CD4-positive, alpha-beta T cell treated with Interleukin-4 for 4 hours (primary cell): ENCODE measurements at regions not wholly inside any gene's neighbourhood (a gene's known extent, or its start where the extent isn't known, plus 50 kb on each side); places are given as distances from the start of the nearest gene placed in this dataset.

ENCODE experiments used
- DNase-seq: peaks from one replicate; pipeline ENCODE4 v3.0.0-alpha.2; 2020

- DNase-seq: no peak
Measured at GRCh38 chr1:90190523-90190922, 195.6 kb downstream of the ZNF326 start.

GRCh38 chr1:90189889-90190288, 195.0 kb downstream of the ZNF326 start:
- no peak for DNase-seq

DNA sequence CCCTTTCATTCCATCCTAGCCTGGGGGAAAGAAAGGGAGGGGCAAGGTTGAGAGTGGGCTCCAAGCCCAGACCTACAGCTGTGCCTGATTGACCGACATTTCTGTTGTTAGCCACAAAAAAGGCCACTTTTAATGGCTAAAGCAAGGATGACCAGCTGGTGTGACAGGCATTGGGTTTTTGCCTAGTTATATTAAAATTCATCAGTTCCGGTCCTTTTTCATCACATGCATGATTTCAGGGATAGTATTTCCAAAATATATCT, 192.3 kb downstream of the ZNF326 start:
- DNase-seq: no peak

- DNase-seq: no peak
Measured at GRCh38 chr1:90186506-90187322, 191.8 kb downstream of the ZNF326 start.

DNA sequence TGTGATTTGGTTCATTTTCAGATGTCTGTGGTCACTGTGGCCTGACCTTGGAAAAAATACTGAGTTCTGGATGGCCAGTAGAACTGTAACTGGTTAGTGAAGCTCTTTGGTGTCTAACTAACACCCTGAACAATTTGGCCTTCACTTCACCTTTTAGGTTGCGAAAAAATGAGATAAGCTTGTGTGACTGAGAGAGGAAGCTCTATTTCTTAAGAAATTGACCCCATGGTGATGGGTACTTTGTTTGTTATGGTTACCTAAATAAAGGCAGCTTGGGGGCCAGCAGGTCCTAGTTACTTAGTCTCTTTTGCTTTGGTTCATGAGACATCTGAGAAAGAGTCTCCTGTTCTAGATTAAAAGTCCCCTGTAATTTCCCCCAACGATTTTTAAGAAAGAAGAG, 181.6 kb downstream of the ZNF326 start:
- no peak for DNase-seq

DNA sequence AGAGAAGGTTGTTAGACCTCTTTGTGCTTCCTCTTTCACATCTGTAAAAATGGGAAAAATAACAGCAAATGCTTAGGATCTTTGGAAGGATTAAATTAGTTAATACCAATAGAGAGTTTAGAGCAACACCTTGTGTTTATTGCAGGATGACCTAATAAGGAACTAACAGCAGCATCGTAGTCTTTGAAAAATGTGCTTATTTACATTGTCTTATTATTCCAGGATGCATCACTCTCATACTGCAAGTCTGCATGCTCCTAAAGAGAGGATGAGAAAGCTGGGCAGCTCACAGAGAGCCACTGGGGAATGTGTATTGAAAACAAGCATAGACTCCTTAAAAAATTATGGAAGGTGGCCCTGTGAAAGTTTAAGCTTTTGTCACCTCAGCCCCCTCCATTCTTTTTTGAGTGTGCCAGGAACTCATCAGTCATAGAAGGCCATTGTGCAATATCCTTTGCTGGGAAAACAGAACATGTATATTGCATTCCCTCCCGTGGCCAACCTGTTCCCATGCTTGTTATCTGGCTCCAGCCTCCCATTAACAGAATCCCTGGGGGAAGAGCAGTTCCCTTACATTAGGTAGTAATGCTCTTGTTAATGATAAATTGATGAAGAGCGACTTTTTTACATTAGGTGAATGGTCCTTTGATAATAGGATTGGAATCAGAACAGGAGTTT, 180.7 kb downstream of the ZNF326 start:
- DNase-seq: no peak

- no peak for DNase-seq
Measured at GRCh38 chr1:90174246-90174645, 179.3 kb downstream of the ZNF326 start.

DNA sequence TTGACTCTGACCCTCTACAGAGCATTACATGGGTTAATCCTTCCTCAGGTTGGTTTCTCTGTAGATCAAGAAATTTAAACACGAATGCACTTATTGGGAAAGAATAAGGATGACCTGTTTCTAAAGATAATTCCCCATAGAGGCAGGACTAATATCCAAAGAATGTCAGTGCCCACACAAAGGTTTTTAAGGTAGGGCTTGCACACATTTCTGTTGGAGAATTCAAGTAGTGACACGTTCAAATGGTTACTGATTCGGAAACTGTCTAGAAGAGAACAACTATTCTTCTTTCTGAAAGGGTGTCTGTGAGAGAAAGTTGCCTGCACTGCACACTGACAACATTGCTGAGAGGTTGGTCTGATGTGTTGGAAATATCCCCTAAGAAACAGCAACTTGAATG, 167.3 kb downstream of the ZNF326 start:
- no peak for DNase-seq

GRCh38 chr1:90161625-90162024, 166.7 kb downstream of the ZNF326 start:
- no peak for DNase-seq

- no peak for DNase-seq
Measured at GRCh38 chr1:90155721-90156487, 161.0 kb downstream of the ZNF326 start.

- no peak for DNase-seq
Measured at GRCh38 chr1:90154711-90155110, 159.8 kb downstream of the ZNF326 start.

GRCh38 chr1:90149101-90149500, 154.2 kb downstream of the ZNF326 start:
- DNase-seq: no peak

- DNase-seq: no peak
Measured at GRCh38 chr1:90147093-90147492, 152.2 kb downstream of the ZNF326 start.

DNA sequence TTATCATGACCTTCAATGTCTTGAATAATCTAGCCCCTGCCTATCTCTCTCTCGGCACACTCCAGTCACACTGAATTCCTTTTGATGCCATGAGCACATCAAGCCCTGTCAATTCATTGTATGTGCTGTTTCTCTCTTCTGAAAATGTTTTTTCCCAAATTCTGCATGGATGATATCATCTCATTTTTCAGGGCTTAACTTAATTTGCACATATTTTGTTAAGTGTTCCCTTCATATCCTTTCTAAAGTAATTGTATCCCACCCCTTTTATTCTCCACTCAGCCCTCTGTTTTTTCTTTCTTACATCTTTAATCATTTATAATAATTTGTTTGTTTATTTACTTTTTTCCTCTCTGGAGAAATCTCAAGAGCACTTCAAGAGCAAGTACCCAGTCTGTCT, 149.9 kb downstream of the ZNF326 start:
- no peak for DNase-seq

- no peak for DNase-seq
Measured at GRCh38 chr1:90143591-90143990, 148.7 kb downstream of the ZNF326 start.

- DNase-seq: no peak
Measured at GRCh38 chr1:90142697-90143096, 147.8 kb downstream of the ZNF326 start.

- no peak for DNase-seq
Measured at GRCh38 chr1:90139837-90140236, 144.9 kb downstream of the ZNF326 start.

- DNase-seq: no peak
Measured at GRCh38 chr1:90135286-90135685, 140.4 kb downstream of the ZNF326 start.

DNA sequence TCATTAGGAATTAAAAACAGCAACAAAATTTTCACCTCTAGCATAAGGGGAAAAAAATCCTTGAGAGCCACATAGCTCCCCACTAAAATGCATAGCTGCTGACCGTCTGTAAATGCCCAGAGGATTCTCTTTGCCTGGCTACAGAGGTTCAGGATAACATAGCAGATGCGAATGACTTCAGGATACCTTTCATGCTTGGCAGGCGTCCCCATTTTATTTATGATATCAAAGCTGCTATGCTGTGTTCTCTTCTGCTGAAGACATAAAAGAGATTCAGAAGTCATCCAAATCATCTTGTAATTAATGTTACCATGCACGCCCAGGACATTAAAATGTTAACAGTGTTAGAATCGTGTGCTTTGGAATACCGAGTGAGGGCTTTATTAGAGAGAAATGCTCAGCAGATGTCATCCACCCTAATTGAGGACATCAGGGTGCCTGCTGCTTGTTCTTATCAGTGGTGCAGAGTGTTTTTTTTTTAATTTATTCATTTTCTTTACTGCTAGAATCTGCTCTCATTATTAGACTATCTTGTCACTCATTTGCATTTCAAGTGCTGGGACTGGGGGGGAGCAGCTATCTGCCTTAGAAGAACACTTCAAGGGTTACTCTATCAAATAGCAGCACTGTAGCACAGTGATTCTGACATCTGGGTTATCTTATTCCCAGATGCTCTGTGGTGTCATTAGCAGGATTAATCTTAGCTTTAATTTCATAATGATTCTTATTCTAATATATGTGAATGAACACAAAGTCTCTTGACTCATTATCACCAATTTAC, 139.5 kb downstream of the ZNF326 start:
- DNase-seq: no peak

- no peak for DNase-seq
Measured at GRCh38 chr1:90133133-90133532, 138.2 kb downstream of the ZNF326 start.

GRCh38 chr1:90132306-90132705, 137.4 kb downstream of the ZNF326 start:
- DNase-seq: no peak

DNA sequence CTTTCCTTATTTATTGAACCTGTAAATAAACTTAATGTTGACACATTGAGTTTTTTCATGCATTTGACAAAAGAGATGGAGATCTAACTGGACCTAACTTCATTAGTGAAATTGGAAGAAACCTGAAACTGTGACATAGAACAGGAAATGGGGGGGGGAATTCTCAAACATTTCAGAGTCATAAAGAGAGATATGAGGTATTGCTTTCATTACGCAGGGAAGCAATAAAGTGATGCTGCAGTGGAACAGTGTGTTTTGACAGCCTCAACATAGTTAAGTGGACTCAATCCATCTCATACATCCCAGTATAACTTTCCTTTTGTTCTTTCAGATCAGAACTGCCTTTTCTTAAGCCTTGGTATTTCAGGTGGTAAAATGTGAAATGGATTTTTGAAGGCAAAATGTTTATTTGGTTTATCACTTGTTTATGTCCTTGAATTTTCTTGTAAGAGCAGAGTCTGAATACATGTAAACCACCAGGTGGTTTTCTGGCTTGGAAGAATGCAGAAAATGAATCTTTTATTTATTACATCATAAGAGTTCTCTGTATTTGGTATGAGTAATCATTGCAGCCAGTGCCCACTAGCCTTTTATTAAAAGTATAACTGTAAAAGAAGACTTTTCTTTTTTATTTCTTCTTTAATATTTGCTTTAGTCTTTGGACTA, 132.5 kb downstream of the ZNF326 start:
- no peak for DNase-seq

DNA sequence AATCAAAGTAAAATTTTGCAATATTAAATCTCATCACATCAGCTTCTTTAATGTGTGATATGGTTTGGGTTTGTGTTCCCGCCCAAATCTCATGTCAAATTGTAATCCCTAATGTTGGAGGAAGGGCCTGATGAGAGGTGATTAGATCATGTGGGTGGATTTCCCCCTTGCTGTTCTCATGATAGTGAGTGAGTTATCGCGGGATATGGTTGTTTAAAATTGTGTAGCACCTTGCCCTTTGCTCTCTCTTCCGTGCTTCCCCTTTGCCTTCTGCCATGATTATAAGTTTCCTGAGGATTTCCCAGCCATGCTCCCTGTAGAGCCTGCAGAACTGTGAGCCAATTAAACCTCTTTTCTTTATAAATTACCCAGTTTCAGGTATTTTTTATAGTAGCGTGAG, 131.9 kb downstream of the ZNF326 start:
- DNase-seq: no peak
